PFSK-1 (cell line): ENCODE measurements at regions not wholly inside any gene's neighbourhood (a gene's known extent, or its start where the extent isn't known, plus 50 kb on each side); places are given as distances from the start of the nearest gene placed in this dataset.

Experiments
- FOXP2 ChIP-seq: optimal IDR thresholded peaks from 2 replicates; pipeline ENCODE3; 2011; ENCODE audit warnings: borderline replicate concordance, control low read depth, inconsistent platforms; ENCODE audit not compliant: insufficient read depth; ENCODE audit errors: extremely low read length, extremely low read depth
- SIN3A ChIP-seq: IDR thresholded peaks from 2 replicates; pipeline ENCODE4 v1.6.1; 2012; ENCODE audit warnings: mild to moderate bottlenecking, low read length, moderate library complexity, borderline replicate concordance; ENCODE audit not compliant: insufficient read depth
- TAF1 ChIP-seq: IDR thresholded peaks from 2 replicates; pipeline ENCODE4 v1.6.1; 2012; ENCODE audit warnings: low read length, control low read depth, borderline replicate concordance; ENCODE audit not compliant: insufficient read depth
- TF ChIP-seq, protein P1 (sequence below), 2 experiments: IDR thresholded peaks; 2 replicates each; pipeline versions ENCODE4 v1.6.1 to v1.8.0; 2011 to 2012; ENCODE audit warnings: low read depth in 2 of 2, low read length in 2 of 2, control low read depth in 1 of 2, inconsistent platforms in 1 of 2, mild to moderate bottlenecking in 1 of 2, moderate library complexity in 1 of 2; ENCODE audit not compliant: insufficient read depth in 1 of 2

DNA sequence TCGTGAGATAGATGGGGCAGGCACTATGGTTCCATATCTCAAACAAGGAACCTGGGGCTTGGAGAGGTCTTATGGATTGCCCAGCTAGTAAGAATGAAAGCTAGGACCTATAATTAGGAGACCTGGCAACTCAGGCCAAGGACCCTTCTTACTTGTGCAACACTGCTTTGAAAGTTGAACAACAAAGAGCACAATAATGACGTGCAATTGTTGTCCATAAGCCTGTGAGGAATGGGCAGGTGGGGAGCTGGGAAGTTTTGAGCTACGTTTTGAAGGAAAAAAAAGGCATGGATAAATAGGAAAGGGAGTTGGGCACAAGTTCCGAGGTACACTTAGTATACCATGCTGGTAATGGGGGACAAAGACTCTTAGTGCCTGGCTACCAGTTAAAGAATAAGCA lies 104.3 kb downstream of the HS3ST3B1 start:
- TF ChIP-seq FOXP2, result no peak
- no peak for TF ChIP-seq TAF1
- no peak for TF ChIP-seq SIN3A
- TF ChIP-seq, protein P1, sequence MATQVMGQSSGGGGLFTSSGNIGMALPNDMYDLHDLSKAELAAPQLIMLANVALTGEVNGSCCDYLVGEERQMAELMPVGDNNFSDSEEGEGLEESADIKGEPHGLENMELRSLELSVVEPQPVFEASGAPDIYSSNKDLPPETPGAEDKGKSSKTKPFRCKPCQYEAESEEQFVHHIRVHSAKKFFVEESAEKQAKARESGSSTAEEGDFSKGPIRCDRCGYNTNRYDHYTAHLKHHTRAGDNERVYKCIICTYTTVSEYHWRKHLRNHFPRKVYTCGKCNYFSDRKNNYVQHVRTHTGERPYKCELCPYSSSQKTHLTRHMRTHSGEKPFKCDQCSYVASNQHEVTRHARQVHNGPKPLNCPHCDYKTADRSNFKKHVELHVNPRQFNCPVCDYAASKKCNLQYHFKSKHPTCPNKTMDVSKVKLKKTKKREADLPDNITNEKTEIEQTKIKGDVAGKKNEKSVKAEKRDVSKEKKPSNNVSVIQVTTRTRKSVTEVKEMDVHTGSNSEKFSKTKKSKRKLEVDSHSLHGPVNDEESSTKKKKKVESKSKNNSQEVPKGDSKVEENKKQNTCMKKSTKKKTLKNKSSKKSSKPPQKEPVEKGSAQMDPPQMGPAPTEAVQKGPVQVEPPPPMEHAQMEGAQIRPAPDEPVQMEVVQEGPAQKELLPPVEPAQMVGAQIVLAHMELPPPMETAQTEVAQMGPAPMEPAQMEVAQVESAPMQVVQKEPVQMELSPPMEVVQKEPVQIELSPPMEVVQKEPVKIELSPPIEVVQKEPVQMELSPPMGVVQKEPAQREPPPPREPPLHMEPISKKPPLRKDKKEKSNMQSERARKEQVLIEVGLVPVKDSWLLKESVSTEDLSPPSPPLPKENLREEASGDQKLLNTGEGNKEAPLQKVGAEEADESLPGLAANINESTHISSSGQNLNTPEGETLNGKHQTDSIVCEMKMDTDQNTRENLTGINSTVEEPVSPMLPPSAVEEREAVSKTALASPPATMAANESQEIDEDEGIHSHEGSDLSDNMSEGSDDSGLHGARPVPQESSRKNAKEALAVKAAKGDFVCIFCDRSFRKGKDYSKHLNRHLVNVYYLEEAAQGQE (IDR thresholded peaks at IDR 0.05; ENCODE audit: insufficient read depth in 1 of 2, low read depth in 2 of 2, low read length in 2 of 2), result no peak
